Caco-2 (cell line): ENCODE measurements at regions not wholly inside any gene's neighbourhood (a gene's known extent, or its start where the extent isn't known, plus 50 kb on each side); places are given as distances from the start of the nearest gene placed in this dataset.

Source experiments
- BruUV-seq: library from RNA; stranded (reverse); fragments of 400-500 nt; replicated peaks from 2 replicates; lab custom pipeline; 2021; lab: Mats Ljungman, UMichigan
- CTCF ChIA-PET: fragments of 300-600 bp; sonication (Branson Sonifier 250); formaldehyde crosslinking; loops from one replicate; lab custom pipeline; 2022; ENCODE audit warnings: antibody characterized with exemption; lab: Charles Lee
- POLR2A ChIA-PET: fragments of 300-600 bp; sonication (Branson Sonifier 250); formaldehyde crosslinking; loops from one replicate; lab custom pipeline; 2022; ENCODE audit warnings: antibody characterized with exemption; lab: Charles Lee
- DNase-seq, 2 experiments: peaks; one replicate each; pipeline versions ENCODE4 v3.0.0 to v3.0.0-alpha.2; 2020 to 2022
- H3K27me3 ChIP-seq: replicated peaks from 2 replicates; pipeline ENCODE4 v1.6.0; 2011; ENCODE audit warnings: low read length; ENCODE audit not compliant: control insufficient read depth, insufficient read depth
- H3K36me3 ChIP-seq: 2 replicates; pipeline ENCODE4 v1.5.1; 2011; ENCODE audit warnings: low read length; ENCODE audit not compliant: control insufficient read depth, insufficient read depth
- H3K4me1 ChIP-seq: fragments of 250-450 bp; sonication (Bioruptor Pico); 2 replicates; pipeline ENCODE4 v1.5.1; 2020; ENCODE audit warnings: mild to moderate bottlenecking
- H3K4me3 ChIP-seq: 2 replicates; pipeline ENCODE4 v1.5.1; 2011; ENCODE audit warnings: low read depth, mild to moderate bottlenecking, control low read depth, low read length
- H3K9me3 ChIP-seq: fragments of 250-450 bp; sonication (Bioruptor Pico); 2 replicates; pipeline ENCODE4 v1.5.1; 2020; ENCODE audit warnings: mild to moderate bottlenecking, moderate library complexity
- H3K27ac Mint-ChIP-seq: one replicate; pipeline ENCODE4 v1.8.0; 2022; ENCODE audit warnings: mixed read lengths; ENCODE audit not compliant: unreplicated experiment
- H3K27me3 Mint-ChIP-seq: one replicate; pipeline ENCODE4 v1.8.0; 2022; ENCODE audit warnings: mixed read lengths; ENCODE audit not compliant: insufficient read depth, unreplicated experiment
- H3K36me3 Mint-ChIP-seq: one replicate; pipeline ENCODE4 v1.8.0; 2022; ENCODE audit warnings: mild to moderate bottlenecking, mixed read lengths; ENCODE audit not compliant: insufficient read depth, unreplicated experiment
- H3K4me1 Mint-ChIP-seq: one replicate; pipeline ENCODE4 v1.8.0; 2022; ENCODE audit warnings: low read depth, mixed read lengths; ENCODE audit not compliant: unreplicated experiment
- H3K4me3 Mint-ChIP-seq: one replicate; pipeline ENCODE4 v1.8.0; 2022; ENCODE audit warnings: mild to moderate bottlenecking, moderate library complexity, mixed read lengths; ENCODE audit not compliant: unreplicated experiment
- H3K9me3 Mint-ChIP-seq: one replicate; pipeline ENCODE4 v1.8.0; 2022; ENCODE audit warnings: mixed read lengths; ENCODE audit not compliant: unreplicated experiment
- CTCF ChIP-seq, 2 experiments: fragments of 200-600 bp in 1 of 2; IDR thresholded peaks; 1 replicate in 1 of 2; 2 replicates in 1 of 2; pipeline versions ENCODE4 v1.5.1 to v1.8.0; 2011 to 2022; ENCODE audit warnings: antibody characterized with exemption in 1 of 2, control low read depth in 1 of 2, inconsistent platforms in 1 of 2, low read depth in 1 of 2, low read length in 1 of 2, mild to moderate bottlenecking in 1 of 2, moderate library complexity in 1 of 2; ENCODE audit not compliant: insufficient read depth in 1 of 2, severe bottlenecking in 1 of 2, unreplicated experiment in 1 of 2
- intact Hi-C: fragments of 100-400 bp; cut with micrococcal nuclease; formaldehyde crosslinking; loops from one replicate; pipeline ENCODE4 v1.10.0; 2022; ENCODE audit not compliant: unreplicated experiment

DNA sequence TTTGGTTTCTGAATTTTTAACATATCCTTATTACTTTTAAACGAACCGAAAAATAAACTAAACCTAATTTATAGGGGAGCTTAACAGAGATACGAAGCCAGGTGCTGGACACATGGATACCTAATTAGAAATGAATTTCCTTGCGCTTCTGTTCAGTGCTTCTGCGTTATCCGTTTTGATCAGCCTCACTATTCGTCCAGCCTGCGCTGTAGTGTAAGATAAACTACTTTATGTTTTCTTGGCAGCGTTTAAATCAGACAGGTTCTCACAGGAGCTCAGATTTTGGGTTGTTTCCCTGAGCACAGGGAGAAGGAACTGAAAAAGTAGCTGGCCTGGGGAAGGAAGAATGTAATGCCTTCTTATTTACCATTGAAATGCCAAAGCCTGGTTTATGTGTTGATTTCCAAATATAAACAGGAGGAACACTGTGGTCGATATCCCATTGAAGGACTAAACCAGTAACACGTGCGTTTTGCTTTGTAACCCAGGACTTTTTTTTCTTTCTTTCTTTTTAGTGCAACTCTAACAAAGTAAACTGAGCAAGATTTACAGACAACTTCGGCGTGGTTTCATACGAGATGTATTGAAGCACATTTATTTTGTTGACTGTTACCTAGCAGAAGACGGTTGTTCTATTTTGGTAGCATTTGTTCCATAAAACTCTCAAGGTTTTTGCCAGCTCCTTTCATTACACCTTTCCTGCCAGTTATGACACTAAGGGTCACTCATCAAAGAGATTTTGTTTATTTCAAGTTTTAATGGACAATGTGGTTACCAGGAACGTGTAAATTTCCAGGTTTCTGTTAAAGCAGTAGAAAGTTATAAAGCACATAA is 214.8 kb upstream of the HEY2 start:
- H3K9me3 ChIP-seq: no peaks in the 10 kb centered on the region
- Mint-ChIP-seq H3K27ac (no peak overlapping the region), H3K4me1 (no peaks in the 10 kb centered on the region), H3K27me3 (peaks cover 22% of the 10 kb centered on the region), H3K4me3 (no peak overlapping the region), H3K9me3 (no peaks in the 10 kb centered on the region), H3K36me3 (no peaks in the 10 kb centered on the region)
- H3K36me3 ChIP-seq: no peaks in the 10 kb centered on the region
- no peaks in the 10 kb centered on the region for H3K4me1 ChIP-seq
- H3K4me3 ChIP-seq: no peak overlapping the region
- no TSS peak for BruUV-seq
- intact Hi-C loops: no loop called here
- H3K27me3 ChIP-seq: no peaks in the 10 kb centered on the region; the same call in 1 of the 2 replicates
- no peak for TF ChIP-seq CTCF (IDR thresholded peaks at IDR 0.05; ENCODE audit: insufficient read depth in 1 of 2, low read depth in 1 of 2, low read length in 1 of 2, severe bottlenecking in 1 of 2, unreplicated experiment in 1 of 2)
- POLR2A ChIA-PET: no interaction called here
- DNase-seq: no peak
- CTCF ChIA-PET: no interaction called here

DNA sequence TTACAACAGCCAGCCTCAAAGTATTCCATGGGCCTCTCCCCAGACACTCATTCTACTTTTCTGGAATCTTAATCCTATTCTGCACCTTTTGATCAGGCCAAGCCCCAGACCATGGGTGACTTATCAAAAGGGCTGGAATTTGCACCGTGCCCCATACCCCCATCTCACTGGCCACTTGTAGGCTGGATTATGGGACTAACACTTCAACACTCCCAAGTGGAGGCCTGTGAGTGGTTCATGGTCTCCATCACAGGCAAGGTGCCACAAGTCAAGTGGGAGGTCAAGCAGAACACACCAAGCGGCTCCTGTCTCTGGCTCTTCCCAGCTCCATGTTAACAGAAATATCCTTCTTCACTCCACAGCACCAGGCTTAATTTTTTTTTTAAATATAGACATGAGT is 212.3 kb upstream of the HEY2 start:
- H3K4me3 ChIP-seq: no peak overlapping the region
- CTCF ChIA-PET: no interaction called here
- no peaks in the 10 kb centered on the region for H3K36me3 ChIP-seq
- Mint-ChIP-seq H3K36me3 (no peaks in the 10 kb centered on the region), H3K9me3 (no peaks in the 10 kb centered on the region), H3K4me1 (no peaks in the 10 kb centered on the region), H3K27ac (no peak overlapping the region), H3K27me3 (peaks cover 24% of the 10 kb centered on the region), H3K4me3 (no peak overlapping the region)
- no peak for TF ChIP-seq CTCF (IDR thresholded peaks at IDR 0.05; ENCODE audit: insufficient read depth in 1 of 2, low read depth in 1 of 2, low read length in 1 of 2, severe bottlenecking in 1 of 2, unreplicated experiment in 1 of 2)
- BruUV-seq: no TSS peak
- DNase-seq: no peak
- H3K9me3 ChIP-seq: no peaks in the 10 kb centered on the region
- no peaks in the 10 kb centered on the region for H3K4me1 ChIP-seq
- intact Hi-C loops: no loop called here
- POLR2A ChIA-PET: no interaction called here
- no peaks in the 10 kb centered on the region for H3K27me3 ChIP-seq

DNA sequence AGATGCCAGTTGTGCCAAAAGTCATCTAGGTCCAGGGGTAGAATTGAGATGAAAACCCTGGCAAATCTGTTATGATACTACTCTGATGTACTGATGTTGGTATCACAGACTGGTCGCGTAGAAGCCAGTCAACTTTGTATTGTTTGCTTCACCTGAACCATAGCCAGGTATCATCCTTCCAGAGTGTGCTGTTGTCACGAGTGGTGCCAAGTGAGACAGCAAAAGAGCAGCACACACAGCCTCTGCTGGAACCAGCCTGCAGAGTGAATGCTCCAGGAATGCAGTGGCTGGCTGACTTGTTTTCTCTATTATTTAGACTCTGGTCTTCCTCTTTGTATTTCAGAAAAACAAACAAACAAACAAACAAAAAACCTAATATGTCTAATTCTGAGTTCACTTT is 209.5 kb upstream of the HEY2 start:
- H3K36me3 Mint-ChIP-seq: no peaks in the 10 kb centered on the region
- no peak for DNase-seq

More for the DNA sequence above, 209.5 kb upstream of the HEY2 start:
- Mint-ChIP-seq H3K27ac (no peak overlapping the region), H3K27me3 (peaks cover 27% of the 10 kb centered on the region), H3K4me3 (no peak overlapping the region), H3K9me3 (no peaks in the 10 kb centered on the region), H3K4me1 (no peaks in the 10 kb centered on the region)
- no peaks in the 10 kb centered on the region for H3K36me3 ChIP-seq
- H3K27me3 ChIP-seq: no peaks in the 10 kb centered on the region
- CTCF ChIA-PET: no interaction called here
- H3K4me3 ChIP-seq: no peak overlapping the region
- POLR2A ChIA-PET: no interaction called here
- no TSS peak for BruUV-seq
- no peaks in the 10 kb centered on the region for H3K4me1 ChIP-seq
- intact Hi-C loops: no loop called here
- no peaks in the 10 kb centered on the region for H3K9me3 ChIP-seq
- no peak for TF ChIP-seq CTCF (IDR thresholded peaks at IDR 0.05; ENCODE audit: insufficient read depth in 1 of 2, low read depth in 1 of 2, low read length in 1 of 2, severe bottlenecking in 1 of 2, unreplicated experiment in 1 of 2)
